ENCODE measurements at regions not wholly inside any gene's neighbourhood (a gene's known extent, or its start where the extent isn't known, plus 50 kb on each side); places are given as distances from the start of the nearest gene placed in this dataset.

DNA sequence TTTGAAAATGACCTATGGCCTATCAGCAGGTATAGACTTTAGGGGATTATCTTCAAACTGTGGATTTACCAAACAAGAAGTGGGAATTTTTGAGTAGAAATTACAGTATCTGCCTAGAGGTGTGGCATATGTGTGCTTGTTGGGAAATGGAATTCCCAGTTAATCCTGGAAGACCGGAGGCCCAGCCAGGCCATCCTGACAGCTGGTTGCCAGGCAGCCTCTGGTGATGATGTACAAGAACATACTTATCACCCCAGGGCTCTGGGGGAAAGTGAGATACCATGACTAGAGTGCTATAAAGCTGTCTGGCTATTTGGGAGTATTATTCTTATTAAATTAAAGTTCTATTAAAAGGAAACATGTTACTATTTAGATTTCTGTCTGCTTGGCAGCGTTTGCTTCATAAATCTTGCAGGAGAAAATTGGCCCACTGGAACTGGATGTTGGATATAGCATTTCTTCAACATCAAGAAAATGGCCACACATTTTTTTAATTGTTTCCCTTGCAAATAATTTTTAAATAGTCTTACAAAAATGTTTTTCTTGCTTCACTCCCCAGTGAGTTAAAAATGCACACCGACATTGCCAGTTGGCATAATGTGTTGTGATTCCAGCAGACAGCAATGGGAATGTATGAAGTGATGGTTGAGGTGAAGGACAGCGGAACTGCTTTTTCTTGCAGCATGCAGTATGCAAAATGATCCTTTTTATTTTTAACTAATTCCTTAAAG is 187.8 kb downstream of the MYLK4 start:
- TF ChIP-seq GATA2 (IDR thresholded peaks at IDR 0.05; ENCODE audit: low read depth, low read length) (peak; percentile 22; the same call in 1 of the 2 replicates), GATA3 (IDR thresholded peaks at IDR 0.05; ENCODE audit: low read depth, low read length) (no peak)
